HCEC 1CT (cell line): ENCODE measurements at regions not wholly inside any gene's neighbourhood (a gene's known extent, or its start where the extent isn't known, plus 50 kb on each side); places are given as distances from the start of the nearest gene placed in this dataset.

Experiments used
- DNase-seq: peaks from one replicate; pipeline ENCODE4 v3.0.0-alpha.2; 2017

GRCh38 chr2:117401582-117401981 is 412.9 kb upstream of the DDX18 start:
- DNase-seq: no peak

- DNase-seq: no peak
Measured at GRCh38 chr2:117406443-117406842, 408.0 kb upstream of the DDX18 start.

GRCh38 chr2:117407746-117408145 is 406.7 kb upstream of the DDX18 start:
- DNase-seq: no peak

GRCh38 chr2:117409443-117409842 is 405.0 kb upstream of the DDX18 start:
- no peak for DNase-seq

- DNase-seq: no peak
Measured at GRCh38 chr2:117411983-117412382, 402.5 kb upstream of the DDX18 start.

GRCh38 chr2:117432746-117433145 is 381.7 kb upstream of the DDX18 start:
- no peak for DNase-seq

GRCh38 chr2:117436697-117437096 is 377.8 kb upstream of the DDX18 start:
- no peak for DNase-seq

GRCh38 chr2:117470311-117471095 is 344.0 kb upstream of the DDX18 start:
- DNase-seq: no peak

- no peak for DNase-seq
Measured at GRCh38 chr2:117481608-117482007, 332.9 kb upstream of the DDX18 start.

- DNase-seq: no peak
Measured at GRCh38 chr2:117485588-117485987, 328.9 kb upstream of the DDX18 start.

GRCh38 chr2:117486081-117486480 is 328.4 kb upstream of the DDX18 start:
- no peak for DNase-seq

GRCh38 chr2:117492209-117492851 is 322.2 kb upstream of the DDX18 start:
- no peak for DNase-seq

- DNase-seq: no peak
Measured at GRCh38 chr2:117500721-117501120, 313.8 kb upstream of the DDX18 start.

GRCh38 chr2:117502121-117502520 is 312.4 kb upstream of the DDX18 start:
- DNase-seq: no peak

- no peak for DNase-seq
Measured at GRCh38 chr2:117512307-117512706, 302.2 kb upstream of the DDX18 start.

GRCh38 chr2:117514371-117514770 is 300.1 kb upstream of the DDX18 start:
- no peak for DNase-seq

GRCh38 chr2:117519238-117519637 is 295.3 kb upstream of the DDX18 start:
- DNase-seq: no peak

GRCh38 chr2:117519721-117520120 is 294.8 kb upstream of the DDX18 start:
- DNase-seq: no peak

- DNase-seq: no peak
Measured at GRCh38 chr2:117523267-117523666, 291.2 kb upstream of the DDX18 start.

- no peak for DNase-seq
Measured at GRCh38 chr2:117523711-117524238, 290.7 kb upstream of the DDX18 start.

- DNase-seq: no peak
Measured at GRCh38 chr2:117536139-117536538, 278.4 kb upstream of the DDX18 start.

GRCh38 chr2:117537032-117537431 is 277.5 kb upstream of the DDX18 start:
- no peak for DNase-seq

GRCh38 chr2:117551858-117552257 is 262.6 kb upstream of the DDX18 start:
- no peak for DNase-seq

- DNase-seq: no peak
Measured at GRCh38 chr2:117553448-117553847, 261.0 kb upstream of the DDX18 start.
